Activated B cell treated with CpG ODN at 0.5 μM for 24 hours (primary cell): ENCODE measurements at regions not wholly inside any gene's neighbourhood (a gene's known extent, or its start where the extent isn't known, plus 50 kb on each side); places are given as distances from the start of the nearest gene placed in this dataset.

Source experiments
- ATAC-seq: fragments of 200-7000 bp; cut with Tn5 transposase; one replicate; pipeline ENCODE4 v1.10.0; 2021; ENCODE audit warnings: low read depth, mild to moderate bottlenecking, moderate library complexity
- CTCF ChIA-PET: fragments of 350-600 bp; sonication (Branson Sonifier 250); formaldehyde crosslinking; loops from one replicate; lab custom pipeline; 2021; ENCODE audit warnings: antibody characterized with exemption; lab: Charles Lee
- POLR2A ChIA-PET: fragments of 350-600 bp; sonication (Branson Sonifier 250); formaldehyde crosslinking; loops from one replicate; lab custom pipeline; 2021; ENCODE audit warnings: antibody characterized with exemption; lab: Charles Lee
- DNase-seq: peaks from one replicate; pipeline ENCODE4 v3.0.0; 2022
- H3K27ac Mint-ChIP-seq: one replicate; pipeline ENCODE4 v1.8.0; 2020; ENCODE audit warnings: mixed read lengths
- H3K27me3 Mint-ChIP-seq: one replicate; pipeline ENCODE4 v1.8.0; 2021; ENCODE audit warnings: mixed read lengths
- H3K36me3 Mint-ChIP-seq: one replicate; pipeline ENCODE4 v1.8.0; 2021; ENCODE audit warnings: low read depth, mixed read lengths
- H3K4me1 Mint-ChIP-seq: one replicate; pipeline ENCODE4 v1.8.0; 2021; ENCODE audit warnings: mixed read lengths
- H3K4me3 Mint-ChIP-seq: one replicate; pipeline ENCODE4 v1.8.0; 2020; ENCODE audit warnings: mild to moderate bottlenecking, mixed read lengths
- H3K9me3 Mint-ChIP-seq: one replicate; pipeline ENCODE4 v1.8.0; 2020; ENCODE audit warnings: mixed read lengths
- intact Hi-C: fragments of 100-400 bp; cut with micrococcal nuclease; formaldehyde crosslinking; loops from one replicate; pipeline ENCODE4 v1.15.1; 2024
- TF ChIP-seq, protein P1 (sequence below): fragments of 200-600 bp; IDR thresholded peaks from one replicate; pipeline ENCODE4 v1.8.0; 2022; ENCODE audit warnings: antibody characterized with exemption, mild to moderate bottlenecking

DNA sequence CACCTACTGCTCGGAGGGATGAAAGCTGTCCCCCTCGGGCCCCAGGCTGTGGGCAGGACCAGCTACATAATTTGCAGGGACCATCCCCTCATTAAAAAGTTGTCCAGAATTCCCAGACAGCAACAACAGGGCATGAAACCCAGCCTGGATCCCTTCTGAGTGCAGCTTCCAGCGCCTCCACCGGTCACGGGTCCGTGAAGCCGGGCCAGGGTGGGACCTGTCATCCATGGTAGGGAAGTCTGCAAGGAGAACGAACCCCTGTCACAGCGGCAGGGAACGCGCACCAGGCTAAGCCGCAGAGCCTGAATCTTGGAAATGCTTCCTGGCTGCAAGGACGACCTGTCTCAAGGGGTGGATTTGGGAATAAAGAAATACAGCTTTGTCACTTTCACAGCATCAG is 214.2 kb downstream of the RBFOX3 start:
- Mint-ChIP-seq H3K36me3 (no peaks in the 10 kb centered on the region), H3K9me3 (no peaks in the 10 kb centered on the region), H3K27me3 (peaks cover 55% of the 10 kb centered on the region), H3K4me1 (peaks cover 11% of the 10 kb centered on the region), H3K4me3 (no peak overlapping the region), H3K27ac (no peak overlapping the region)
- no peak for DNase-seq
- no peak for ATAC-seq
- CTCF ChIA-PET: interaction anchor here (1.0 to 1.7 kb wide), 2 partner anchors 8 to 309 kb away, joined by 4 to 6 read pairs; no protein-coding TSS in a partner anchor
- TF ChIP-seq, protein P1, sequence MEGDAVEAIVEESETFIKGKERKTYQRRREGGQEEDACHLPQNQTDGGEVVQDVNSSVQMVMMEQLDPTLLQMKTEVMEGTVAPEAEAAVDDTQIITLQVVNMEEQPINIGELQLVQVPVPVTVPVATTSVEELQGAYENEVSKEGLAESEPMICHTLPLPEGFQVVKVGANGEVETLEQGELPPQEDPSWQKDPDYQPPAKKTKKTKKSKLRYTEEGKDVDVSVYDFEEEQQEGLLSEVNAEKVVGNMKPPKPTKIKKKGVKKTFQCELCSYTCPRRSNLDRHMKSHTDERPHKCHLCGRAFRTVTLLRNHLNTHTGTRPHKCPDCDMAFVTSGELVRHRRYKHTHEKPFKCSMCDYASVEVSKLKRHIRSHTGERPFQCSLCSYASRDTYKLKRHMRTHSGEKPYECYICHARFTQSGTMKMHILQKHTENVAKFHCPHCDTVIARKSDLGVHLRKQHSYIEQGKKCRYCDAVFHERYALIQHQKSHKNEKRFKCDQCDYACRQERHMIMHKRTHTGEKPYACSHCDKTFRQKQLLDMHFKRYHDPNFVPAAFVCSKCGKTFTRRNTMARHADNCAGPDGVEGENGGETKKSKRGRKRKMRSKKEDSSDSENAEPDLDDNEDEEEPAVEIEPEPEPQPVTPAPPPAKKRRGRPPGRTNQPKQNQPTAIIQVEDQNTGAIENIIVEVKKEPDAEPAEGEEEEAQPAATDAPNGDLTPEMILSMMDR: no peak
- intact Hi-C loops: loop anchor here (10.0 kb wide), 1 partner anchor 92 kb away; no protein-coding TSS in a partner anchor
- POLR2A ChIA-PET: no interaction called here

DNA sequence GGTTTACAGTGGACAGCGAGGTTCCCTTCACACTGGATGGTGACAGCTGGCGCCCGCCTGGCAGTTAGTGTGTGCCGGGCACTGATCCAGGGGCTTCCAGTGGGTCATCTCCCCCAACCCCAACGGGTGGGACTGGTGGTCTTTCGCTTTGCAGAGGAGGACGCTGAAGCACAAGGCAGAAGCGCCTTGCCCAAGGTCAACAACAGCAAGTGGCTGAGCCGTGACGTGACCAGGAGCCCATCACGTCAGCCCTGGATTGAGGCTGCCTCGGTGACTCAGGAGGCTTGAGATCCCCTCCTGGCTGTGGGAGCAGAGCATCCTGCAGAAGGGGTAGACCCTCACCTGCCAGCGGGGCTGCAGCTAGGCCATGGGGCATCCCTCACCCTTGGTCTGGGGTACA is 215.3 kb downstream of the RBFOX3 start:
- CTCF ChIA-PET: interaction anchor here (1.0 to 5.8 kb wide), 2 partner anchors 308 to 309 kb away, joined by 4 to 161 read pairs; no protein-coding TSS in a partner anchor
- DNase-seq: no peak
- Mint-ChIP-seq H3K4me3 (no peak overlapping the region), H3K27ac (no peak overlapping the region), H3K27me3 (peaks cover 54% of the 10 kb centered on the region), H3K36me3 (no peaks in the 10 kb centered on the region), H3K9me3 (no peaks in the 10 kb centered on the region), H3K4me1 (peaks cover 2% of the 10 kb centered on the region)
- ATAC-seq: no peak
- intact Hi-C loops: loop anchor here (10.0 kb wide), 1 partner anchor 91 kb away; no protein-coding TSS in a partner anchor
- POLR2A ChIA-PET: no interaction called here
- TF ChIP-seq, protein P1: no peak

GRCh38 chr17:79395066-79395465 is 215.8 kb downstream of the RBFOX3 start:
- TF ChIP-seq, protein P1: no peak
- Mint-ChIP-seq H3K27me3 (peaks cover 50% of the 10 kb centered on the region), H3K9me3 (no peaks in the 10 kb centered on the region), H3K4me1 (no peaks in the 10 kb centered on the region), H3K36me3 (no peaks in the 10 kb centered on the region), H3K27ac (no peak overlapping the region), H3K4me3 (no peak overlapping the region)
- POLR2A ChIA-PET: no interaction called here
- DNase-seq (no peak), ATAC-seq (no peak)
- intact Hi-C loops: loop anchor here (10.0 kb wide), 1 partner anchor 90 kb away; no protein-coding TSS in a partner anchor
- CTCF ChIA-PET: interaction anchor here (5.8 kb wide), 1 partner anchor 308 kb away, joined by 161 read pairs; no protein-coding TSS in a partner anchor

DNA sequence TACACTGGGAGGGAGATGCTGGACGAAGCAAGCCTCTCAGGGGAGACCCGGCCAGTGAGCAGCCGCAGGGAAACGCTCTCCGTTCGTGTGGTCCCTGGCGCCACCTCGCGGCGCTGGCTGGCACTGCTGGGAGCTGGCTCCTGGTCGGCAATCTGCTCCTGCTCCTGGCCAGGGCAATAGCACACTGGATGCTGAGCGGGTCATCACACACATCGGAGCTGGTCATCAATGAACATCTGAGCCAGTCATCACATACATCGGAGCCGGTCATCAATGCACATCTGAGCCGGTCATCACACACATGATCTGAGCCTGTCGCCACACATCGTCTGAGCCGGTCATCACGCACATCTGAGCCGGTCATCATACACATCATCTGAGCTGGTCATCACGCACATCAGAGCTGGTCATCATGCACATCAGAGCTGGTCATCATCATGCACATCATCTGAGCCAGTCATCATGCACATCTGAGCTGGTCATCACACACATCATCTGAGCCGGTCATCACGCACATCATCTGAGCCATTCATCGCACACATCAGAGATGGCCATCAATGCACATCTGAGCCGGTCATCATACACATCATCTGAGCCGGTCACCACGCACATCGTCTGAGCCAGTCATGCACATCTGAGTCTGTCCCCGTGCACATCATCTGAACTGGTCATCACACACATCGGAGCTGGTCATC is 217.3 kb downstream of the RBFOX3 start:
- intact Hi-C loops: loop anchor here (1.0 to 10.0 kb wide), 3 partner anchors 89 to 328 kb away; no protein-coding TSS in a partner anchor
- no peaks in the 10 kb centered on the region for H3K9me3 Mint-ChIP-seq
- peaks cover 4% of the 10 kb centered on the region for H3K4me1 Mint-ChIP-seq
- DNase-seq (peak; percentile 81), ATAC-seq (peak; percentile 84)
- POLR2A ChIA-PET: interaction anchor here (1.5 kb wide), 1 partner anchor 305 kb away, joined by 3 read pairs; no protein-coding TSS in a partner anchor
- H3K27me3 Mint-ChIP-seq: peaks cover 46% of the 10 kb centered on the region
- H3K36me3 Mint-ChIP-seq: no peaks in the 10 kb centered on the region
- TF ChIP-seq, protein P1: peak; percentile 88
- H3K4me3 Mint-ChIP-seq: no peak overlapping the region
- no peak overlapping the region for H3K27ac Mint-ChIP-seq
- CTCF ChIA-PET: interaction anchor here (0.7 to 5.8 kb wide), 15 partner anchors 9 to 349 kb away, joined by 3 to 161 read pairs (median 4); no protein-coding TSS in a partner anchor

- H3K9me3 Mint-ChIP-seq: no peaks in the 10 kb centered on the region
- H3K36me3 Mint-ChIP-seq: no peaks in the 10 kb centered on the region
- no peak overlapping the region for H3K4me3 Mint-ChIP-seq
- TF ChIP-seq, protein P1: no peak
- CTCF ChIA-PET: interaction anchor here (0.6 to 5.8 kb wide), 18 partner anchors 10 to 900 kb away, joined by 3 to 161 read pairs (median 4); no protein-coding TSS in a partner anchor
- H3K4me1 Mint-ChIP-seq: peaks cover 4% of the 10 kb centered on the region
- peaks cover 40% of the 10 kb centered on the region for H3K27me3 Mint-ChIP-seq
- no peak overlapping the region for H3K27ac Mint-ChIP-seq
- intact Hi-C loops: loop anchor here (1.0 to 10.0 kb wide), 2 partner anchors 88 to 346 kb away; no protein-coding TSS in a partner anchor
- no peak for ATAC-seq
- POLR2A ChIA-PET: interaction anchor here (1.5 to 1.6 kb wide), 3 partner anchors 9 to 304 kb away, joined by 3 to 7 read pairs (median 4); no protein-coding TSS in a partner anchor
- DNase-seq: no peak
Measured at GRCh38 chr17:79392598-79392997, 218.3 kb downstream of the RBFOX3 start.
